Right atrium auricular region (tissue), 2 donors: ENCODE measurements at regions not wholly inside any gene's neighbourhood (a gene's known extent, or its start where the extent isn't known, plus 50 kb on each side); places are given as distances from the start of the nearest gene placed in this dataset.

Source experiments
- DNase-seq: peaks from one replicate; pipeline ENCODE4 v3.0.0-alpha.2; 2019; ENCODE audit warnings: low spot score
- H3K27ac ChIP-seq, 2 donors: fragments of 200-600 bp; sonication (generic); 1 replicate in 1 of 2; 2 replicates in 1 of 2; pipeline ENCODE4 v1.5.1; 2016 to 2019
- H3K27me3 ChIP-seq, 2 donors: fragments of 200-600 bp; sonication (generic); one replicate each; pipeline versions ENCODE4 v1.5.1 to v1.6.0; 2017 to 2019
- H3K36me3 ChIP-seq: fragments of 200-600 bp; sonication (generic); one replicate; pipeline ENCODE4 v1.5.1; 2016
- H3K4me1 ChIP-seq, 2 donors: fragments of 200-600 bp; sonication (generic); one replicate each; pipeline versions ENCODE4 v1.5.1 to v1.6.0; 2017 to 2019
- H3K4me3 ChIP-seq, 2 donors: fragments of 200-600 bp; sonication (generic); 1 replicate in 1 of 2; 2 replicates in 1 of 2; pipeline ENCODE4 v1.5.1; 2017 to 2019; ENCODE audit warnings: mild to moderate bottlenecking in 1 of 2, moderate library complexity in 1 of 2
- H3K9me3 ChIP-seq, 2 donors: fragments of 200-600 bp; sonication (generic); one replicate each; pipeline ENCODE4 v1.5.1; 2019
- TF ChIP-seq, protein P1 (sequence below), 2 donors: fragments of 200-600 bp; sonication (generic); IDR thresholded peaks; one replicate each; pipeline ENCODE4 v1.5.1; 2019; ENCODE audit warnings: antibody characterized with exemption in 2 of 2

DNA sequence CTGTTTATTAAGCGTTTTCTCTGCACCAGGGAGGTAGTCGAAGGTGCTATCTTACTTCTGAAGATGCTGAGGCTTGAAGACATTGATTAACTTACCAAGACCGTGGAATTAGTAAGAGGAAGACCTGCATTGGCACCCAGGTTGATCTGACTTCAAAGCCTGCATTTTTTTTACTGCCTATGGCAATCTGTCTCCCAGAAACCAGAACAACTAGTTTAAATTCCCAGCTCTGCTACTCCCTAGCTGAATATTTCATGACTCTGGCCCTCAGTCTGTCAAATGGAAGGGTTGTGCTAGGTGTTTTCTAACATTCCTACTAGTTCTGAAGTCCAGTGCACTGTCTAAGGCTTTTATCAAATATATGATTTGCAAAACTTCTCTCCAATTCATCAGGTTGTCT lies 52.0 kb upstream of the GRAMD1B start:
- H3K4me1 ChIP-seq: peaks cover 0 to 14% of the 10 kb centered on the region in 2 donors
- H3K36me3 ChIP-seq: no peaks in the 10 kb centered on the region

DNA sequence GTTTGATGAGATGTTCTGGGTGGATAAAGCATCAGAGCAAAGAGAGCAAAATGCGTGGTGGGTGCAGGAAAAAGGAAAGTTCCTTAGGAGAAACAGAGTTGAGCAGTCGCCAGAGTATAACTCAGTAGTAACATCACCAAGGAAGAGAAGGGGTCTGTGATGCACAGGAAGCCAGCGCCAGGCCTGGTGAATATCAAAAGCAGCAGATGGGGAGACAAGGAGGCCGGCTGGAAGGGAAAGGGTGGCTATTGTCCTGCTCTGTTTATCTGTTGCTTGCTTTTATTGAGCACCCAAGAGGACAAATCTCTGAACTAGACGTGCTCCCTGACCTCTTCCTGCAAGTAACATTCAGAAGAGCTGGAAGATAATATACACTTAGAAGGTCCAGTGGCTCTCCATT lies 52.7 kb upstream of the GRAMD1B start:
- Histone ChIP-seq H3K4me1 (peaks cover 0 to 14% of the 10 kb centered on the region in 2 donors), H3K36me3 (no peaks in the 10 kb centered on the region), H3K9me3 (no peaks in the 10 kb centered on the region), H3K27me3 (no peaks in the 10 kb centered on the region), H3K27ac (no peak overlapping the region), H3K4me3 (no peak overlapping the region)
- TF ChIP-seq, protein P1, sequence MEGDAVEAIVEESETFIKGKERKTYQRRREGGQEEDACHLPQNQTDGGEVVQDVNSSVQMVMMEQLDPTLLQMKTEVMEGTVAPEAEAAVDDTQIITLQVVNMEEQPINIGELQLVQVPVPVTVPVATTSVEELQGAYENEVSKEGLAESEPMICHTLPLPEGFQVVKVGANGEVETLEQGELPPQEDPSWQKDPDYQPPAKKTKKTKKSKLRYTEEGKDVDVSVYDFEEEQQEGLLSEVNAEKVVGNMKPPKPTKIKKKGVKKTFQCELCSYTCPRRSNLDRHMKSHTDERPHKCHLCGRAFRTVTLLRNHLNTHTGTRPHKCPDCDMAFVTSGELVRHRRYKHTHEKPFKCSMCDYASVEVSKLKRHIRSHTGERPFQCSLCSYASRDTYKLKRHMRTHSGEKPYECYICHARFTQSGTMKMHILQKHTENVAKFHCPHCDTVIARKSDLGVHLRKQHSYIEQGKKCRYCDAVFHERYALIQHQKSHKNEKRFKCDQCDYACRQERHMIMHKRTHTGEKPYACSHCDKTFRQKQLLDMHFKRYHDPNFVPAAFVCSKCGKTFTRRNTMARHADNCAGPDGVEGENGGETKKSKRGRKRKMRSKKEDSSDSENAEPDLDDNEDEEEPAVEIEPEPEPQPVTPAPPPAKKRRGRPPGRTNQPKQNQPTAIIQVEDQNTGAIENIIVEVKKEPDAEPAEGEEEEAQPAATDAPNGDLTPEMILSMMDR (IDR thresholded peaks at IDR 0.05): no peak
- no peak for DNase-seq

More for the DNA sequence above, 52.0 kb upstream of the GRAMD1B start:
- no peak overlapping the region for H3K4me3 ChIP-seq
- DNase-seq: no peak
- no peaks in the 10 kb centered on the region for H3K9me3 ChIP-seq
- H3K27ac ChIP-seq: no peak overlapping the region
- H3K27me3 ChIP-seq: no peaks in the 10 kb centered on the region
- TF ChIP-seq, protein P1 (IDR thresholded peaks at IDR 0.05): no peak

DNA sequence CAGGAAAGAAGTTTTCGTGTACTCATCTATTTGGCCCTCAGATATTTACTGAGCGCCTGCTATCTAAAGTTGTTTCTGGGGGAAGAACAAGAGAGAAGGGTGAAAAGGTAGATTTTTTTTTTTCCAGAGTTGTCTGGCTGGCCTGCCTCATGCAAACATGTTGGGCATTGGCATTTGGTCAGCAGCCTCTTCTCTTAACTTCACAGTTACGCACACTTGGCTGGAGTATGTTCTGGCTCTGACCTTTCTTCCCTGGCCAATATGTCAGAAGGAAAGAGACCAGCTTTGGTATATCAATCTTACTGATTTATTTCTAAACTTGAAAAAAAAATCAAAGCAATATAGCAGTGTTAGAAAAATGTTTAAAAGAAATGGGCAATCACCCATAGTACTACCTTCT lies 54.2 kb upstream of the GRAMD1B start:
- no peak overlapping the region for H3K27ac ChIP-seq
- H3K36me3 ChIP-seq: no peaks in the 10 kb centered on the region
- peaks cover 0 to 14% of the 10 kb centered on the region in 2 donors for H3K4me1 ChIP-seq
- H3K9me3 ChIP-seq: no peaks in the 10 kb centered on the region
- no peak for DNase-seq
- no peak overlapping the region for H3K4me3 ChIP-seq
- TF ChIP-seq, protein P1 (IDR thresholded peaks at IDR 0.05): no peak
- H3K27me3 ChIP-seq: no peaks in the 10 kb centered on the region

DNA sequence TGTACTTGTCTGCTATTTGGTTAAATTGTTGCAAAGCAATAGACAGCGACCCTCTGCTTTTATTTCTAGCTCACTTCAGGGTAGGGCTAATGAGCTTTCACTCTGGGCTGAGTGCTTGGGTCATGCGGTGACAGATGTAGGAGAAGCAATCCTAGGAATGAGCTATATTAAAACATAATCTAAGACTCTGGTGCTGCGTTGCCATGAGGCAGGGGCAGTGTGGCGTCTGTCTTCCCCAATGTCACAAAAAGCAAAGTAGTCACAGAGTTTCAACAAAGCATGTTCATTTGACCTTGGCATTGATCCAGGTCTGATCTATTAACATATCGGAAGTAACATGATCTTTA lies 55.5 kb upstream of the GRAMD1B start:
- peaks cover 0 to 14% of the 10 kb centered on the region in 2 donors for H3K4me1 ChIP-seq
- no peak overlapping the region for H3K27ac ChIP-seq
- H3K36me3 ChIP-seq: no peaks in the 10 kb centered on the region
- no peak for DNase-seq
- H3K27me3 ChIP-seq: no peaks in the 10 kb centered on the region
- TF ChIP-seq, protein P1 (IDR thresholded peaks at IDR 0.05): no peak
- no peaks in the 10 kb centered on the region for H3K9me3 ChIP-seq
- no peak overlapping the region for H3K4me3 ChIP-seq

DNA sequence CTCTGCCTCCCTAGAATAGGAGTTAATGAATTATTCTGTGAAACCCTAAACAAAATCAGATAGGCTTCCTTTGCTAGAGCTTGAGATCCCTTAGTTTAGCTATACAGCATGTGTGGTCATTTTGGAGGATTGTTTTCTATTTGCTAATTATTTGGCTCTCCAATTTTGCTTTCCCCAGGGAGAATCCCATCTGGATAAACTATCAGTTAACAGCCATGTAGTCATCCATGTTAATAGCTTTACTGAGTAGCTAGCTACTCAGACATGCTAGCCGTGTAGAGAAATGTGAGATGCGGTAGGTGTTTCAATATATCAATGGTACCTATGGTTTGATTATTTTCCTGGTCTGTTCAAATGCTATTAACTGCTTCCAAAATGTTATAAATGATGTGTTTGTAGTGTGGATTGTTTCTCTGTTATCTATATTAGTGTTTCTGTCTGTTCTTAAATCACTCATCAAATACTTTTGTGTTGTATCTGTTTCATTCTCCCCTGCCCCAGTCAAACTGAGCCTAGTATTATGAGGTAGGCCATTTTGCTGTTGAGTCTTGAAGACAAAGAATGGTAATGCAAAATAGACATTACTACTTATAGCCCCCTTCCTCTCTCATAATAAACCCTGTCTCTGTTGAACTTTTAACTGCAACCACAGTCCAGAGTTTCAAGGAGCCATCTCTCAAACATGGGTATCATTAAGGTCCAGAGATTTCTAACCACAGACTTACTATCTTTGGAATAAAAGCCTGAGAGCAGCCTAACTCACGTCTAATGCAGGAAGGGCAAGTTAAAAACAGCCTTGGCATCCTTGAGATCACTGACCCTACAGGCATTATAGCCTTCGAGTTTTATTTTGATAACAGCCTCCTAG lies 56.1 kb upstream of the GRAMD1B start:
- Histone ChIP-seq H3K27ac (no peak overlapping the region), H3K9me3 (no peaks in the 10 kb centered on the region), H3K4me1 (peaks cover 0 to 14% of the 10 kb centered on the region in 2 donors), H3K27me3 (no peaks in the 10 kb centered on the region), H3K36me3 (no peaks in the 10 kb centered on the region), H3K4me3 (no peak overlapping the region)
- no peak for DNase-seq
- TF ChIP-seq, protein P1 (IDR thresholded peaks at IDR 0.05): no peak
